GM21515 (cell line): ENCODE measurements at regions not wholly inside any gene's neighbourhood (a gene's known extent, or its start where the extent isn't known, plus 50 kb on each side); places are given as distances from the start of the nearest gene placed in this dataset.

Source experiments
- ATAC-seq: cut with Tn5 transposase; IDR thresholded peaks from one replicate; pipeline ENCODE4 v1.9.1; 2021; ENCODE audit not compliant: unreplicated experiment

DNA sequence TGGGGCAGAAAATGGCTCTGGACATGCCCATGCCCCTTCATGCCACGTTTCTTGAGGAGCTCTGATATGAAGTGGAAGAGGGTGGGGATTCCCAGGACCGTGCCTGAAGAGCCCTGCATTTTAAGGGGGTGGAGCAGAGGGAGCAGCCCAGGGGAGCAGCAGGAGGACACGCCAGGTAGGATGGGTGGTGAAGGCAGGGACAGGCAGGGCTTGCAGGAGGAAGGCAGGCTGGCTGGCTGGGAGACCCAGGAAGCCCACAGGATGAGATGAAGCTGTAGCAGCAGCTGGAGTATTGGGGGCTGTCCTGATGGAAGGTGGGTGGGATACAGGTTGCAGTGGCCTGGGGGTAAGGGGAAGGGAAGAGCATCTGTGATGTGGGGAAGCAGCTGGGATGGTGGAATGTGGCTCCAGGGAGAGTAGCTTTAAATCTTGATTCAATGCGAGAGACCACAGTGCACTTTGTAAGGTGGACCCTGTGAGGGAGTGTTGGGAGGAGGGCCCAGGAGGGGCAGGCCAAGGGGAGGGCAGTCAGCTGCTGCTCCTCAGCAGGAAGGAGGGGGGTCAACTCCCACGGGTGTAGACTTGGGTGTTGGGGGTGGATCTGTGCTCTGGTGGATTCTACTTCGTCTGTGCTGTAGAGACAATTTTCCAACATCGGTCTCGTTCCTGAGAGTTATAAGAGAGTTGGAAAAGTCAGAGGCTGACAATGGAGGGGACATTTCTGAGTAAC is 242.6 kb upstream of the IRX4 start:
- ATAC-seq, result no peak

DNA sequence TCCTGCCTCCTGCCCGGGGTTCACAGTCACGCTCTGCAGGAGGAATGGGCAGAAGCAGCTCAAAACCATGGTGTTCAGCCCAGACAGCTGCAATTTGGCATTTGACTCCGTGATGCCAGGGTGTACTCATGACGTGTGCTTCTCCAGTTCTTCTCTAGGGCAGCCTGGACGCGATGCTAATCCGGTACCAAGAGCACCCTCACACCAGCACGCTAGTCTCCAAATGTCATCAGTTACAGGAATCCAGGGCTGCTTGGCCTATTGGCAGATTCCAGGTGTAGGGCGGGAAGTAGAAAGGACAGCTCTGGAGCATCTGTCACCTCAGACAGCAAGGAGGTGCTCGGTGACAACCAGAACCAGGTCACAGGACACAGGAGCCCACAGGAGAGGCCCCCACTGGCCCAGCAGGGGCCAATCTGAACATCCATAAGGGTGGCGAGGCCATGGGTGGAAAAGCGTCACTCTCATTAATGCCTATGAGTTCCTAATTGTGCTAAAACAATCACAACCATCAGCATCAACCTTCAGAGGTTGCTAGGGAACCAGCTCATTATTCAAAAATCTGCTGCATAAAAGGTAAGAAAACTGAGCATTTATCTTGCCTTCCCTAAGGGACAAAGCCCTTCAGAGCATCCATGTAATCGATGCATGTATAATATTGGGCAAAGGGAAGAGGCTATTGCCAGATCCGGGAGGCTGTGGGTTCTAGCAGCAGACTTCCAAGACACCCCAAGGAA is 241.9 kb upstream of the IRX4 start:
- no peak for ATAC-seq

DNA sequence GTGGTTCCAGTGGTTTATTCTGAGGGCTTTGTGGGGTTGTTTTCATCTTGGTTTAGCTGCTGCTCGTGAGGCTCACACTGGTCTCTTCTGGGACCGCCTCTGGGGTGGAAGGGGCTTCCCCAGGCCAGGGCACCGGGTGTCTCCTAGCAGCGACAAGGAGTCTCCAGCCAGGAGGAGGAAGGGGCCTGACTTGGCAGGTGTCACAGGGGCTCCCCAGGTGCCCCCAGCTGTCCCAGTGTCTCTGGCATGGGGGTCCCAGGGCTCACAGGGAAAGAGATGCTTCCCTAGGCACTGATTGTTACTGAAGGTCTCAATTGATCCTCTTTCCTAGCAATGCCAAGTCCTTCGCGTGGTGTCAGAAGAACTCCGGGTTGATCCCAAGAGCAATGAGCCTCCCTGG is 241.1 kb upstream of the IRX4 start:
- no peak for ATAC-seq

DNA sequence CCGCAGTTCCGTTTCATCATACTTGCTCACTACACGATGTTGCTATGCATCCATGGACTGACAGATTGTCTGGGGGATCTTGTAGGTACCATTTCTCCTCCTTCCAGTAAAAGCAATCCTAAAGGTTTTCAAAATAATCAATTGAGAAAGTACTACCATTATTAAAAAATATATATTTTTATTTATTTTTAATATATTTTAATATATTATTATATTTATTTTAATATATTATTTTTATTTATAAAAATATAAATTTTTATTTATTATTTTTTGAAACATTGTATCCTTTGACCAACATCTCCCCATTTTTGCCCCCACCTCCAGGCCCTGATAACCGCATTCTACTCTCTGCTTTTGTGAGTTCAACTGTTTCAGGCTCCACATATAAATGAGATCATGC is 237.6 kb upstream of the IRX4 start:
- ATAC-seq, result no peak

DNA sequence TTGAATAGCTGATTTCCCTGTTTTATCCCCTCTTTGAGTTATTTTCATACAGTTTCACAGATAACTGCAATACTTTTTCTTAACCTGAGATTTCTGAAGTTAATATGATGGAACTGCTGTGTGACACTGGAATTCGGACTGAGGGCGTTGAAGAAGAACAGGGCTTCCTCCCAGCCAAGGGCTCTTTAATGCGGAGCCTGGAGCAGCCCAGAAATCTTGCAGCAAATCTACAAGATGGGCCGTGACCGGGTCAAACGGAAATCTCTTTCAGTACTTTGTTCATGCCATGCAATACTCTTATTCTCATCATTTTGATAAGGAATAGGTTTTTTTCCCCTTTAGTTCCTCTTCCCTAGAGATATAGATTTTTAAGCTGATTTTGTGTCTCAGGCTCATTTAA is 236.8 kb upstream of the IRX4 start:
- ATAC-seq, result no peak

DNA sequence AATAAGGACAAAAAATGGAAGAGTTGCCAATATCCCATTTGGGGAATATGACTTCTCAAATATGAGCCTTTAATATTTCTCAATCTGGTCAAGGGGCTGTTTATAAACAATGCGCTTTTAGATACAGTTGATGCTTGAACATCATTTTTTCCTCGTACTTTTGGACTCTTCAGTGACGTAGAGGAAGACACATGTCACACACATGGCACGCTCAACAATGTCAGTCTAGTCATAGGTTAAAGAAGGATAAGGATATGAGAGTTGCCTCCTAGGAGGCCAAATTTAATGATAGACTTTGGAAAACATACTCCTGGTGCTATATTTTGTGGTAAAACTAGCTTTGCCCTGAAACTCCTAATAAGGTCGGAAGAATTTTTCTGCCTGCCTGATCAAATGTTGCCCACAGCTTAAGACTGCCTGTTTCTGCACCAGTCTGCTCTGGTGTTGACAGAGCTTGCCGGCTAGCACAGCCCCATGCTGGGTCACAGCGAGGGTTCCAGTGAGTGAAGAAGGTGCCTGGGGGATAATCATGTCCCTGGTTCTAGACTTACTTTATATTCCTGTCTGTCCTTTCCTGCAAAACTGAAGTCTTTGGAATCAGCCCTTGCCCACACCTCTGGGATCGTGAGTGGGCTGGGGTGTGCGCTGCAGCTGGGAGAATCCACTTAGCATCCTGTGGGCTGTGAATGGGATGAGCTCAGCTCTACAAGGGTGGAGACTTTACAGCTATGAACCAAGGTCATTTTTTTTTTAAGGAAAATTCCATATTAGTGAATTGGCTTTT is 230.8 kb upstream of the IRX4 start:
- ATAC-seq, result no peak

DNA sequence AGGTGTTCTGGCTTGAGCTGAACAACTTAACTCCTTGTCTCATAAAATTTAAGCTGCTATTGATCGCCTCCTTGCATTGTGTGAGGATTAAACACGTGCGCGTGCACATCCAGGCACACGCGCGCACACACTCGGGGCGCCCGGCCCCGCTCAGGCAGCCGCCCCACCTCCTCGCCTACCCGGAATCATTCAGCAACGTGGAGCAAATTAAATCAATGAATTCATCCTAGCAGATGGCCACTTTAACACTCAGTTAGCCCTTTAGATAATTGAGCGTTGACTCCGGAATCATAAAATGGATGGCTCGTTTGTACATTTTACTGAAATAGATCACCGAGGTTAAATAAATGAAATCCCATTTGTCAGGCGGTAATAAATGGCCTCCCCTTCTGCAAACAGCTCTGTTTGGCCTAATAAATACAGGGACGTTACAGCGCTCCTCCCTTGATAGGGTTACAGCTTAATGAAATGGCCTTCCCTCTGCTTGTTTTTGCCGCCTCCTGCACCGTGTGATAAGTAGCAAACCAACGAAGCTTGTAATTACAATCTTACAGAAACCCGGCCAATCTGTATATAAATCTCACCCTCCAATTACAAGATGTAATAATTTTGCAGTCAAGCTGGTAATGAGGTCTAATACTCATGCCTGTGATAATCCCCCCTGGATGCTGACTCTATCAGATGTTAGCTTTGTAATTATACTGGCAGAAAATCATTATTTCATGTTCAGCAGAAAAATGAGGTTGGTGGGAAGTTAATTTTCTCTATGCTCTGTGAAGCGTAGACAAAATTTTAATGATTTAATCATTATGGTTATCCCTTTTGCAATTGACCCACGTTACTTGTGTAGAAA is 229.7 kb upstream of the IRX4 start:
- ATAC-seq, result no peak

DNA sequence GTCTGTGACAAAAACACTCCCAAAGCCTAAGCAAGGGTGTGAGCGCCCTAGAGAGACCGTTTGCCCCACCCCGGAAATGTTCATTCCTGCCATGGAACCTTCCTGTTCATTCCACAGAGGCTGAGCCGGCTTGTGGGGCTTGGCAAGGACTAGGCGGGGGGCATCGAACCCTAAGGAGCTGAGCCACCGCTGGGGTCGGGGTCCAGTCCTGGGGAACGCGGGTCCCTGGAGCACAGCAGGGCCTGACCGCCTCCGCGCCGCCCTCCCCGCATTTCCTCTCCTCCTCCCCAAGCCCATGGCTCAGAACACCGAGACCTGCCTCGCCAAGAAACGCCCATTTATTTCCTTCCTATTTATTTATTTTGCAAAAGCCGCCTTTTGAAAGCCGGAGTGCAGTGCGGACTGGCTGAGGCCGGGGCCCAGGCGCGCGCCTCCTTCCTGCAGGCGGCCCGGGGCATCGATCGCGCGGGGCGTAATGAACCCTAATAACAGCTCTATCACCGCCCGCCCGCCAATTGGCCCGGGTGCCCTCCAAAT is 228.9 kb upstream of the IRX4 start:
- no peak for ATAC-seq

DNA sequence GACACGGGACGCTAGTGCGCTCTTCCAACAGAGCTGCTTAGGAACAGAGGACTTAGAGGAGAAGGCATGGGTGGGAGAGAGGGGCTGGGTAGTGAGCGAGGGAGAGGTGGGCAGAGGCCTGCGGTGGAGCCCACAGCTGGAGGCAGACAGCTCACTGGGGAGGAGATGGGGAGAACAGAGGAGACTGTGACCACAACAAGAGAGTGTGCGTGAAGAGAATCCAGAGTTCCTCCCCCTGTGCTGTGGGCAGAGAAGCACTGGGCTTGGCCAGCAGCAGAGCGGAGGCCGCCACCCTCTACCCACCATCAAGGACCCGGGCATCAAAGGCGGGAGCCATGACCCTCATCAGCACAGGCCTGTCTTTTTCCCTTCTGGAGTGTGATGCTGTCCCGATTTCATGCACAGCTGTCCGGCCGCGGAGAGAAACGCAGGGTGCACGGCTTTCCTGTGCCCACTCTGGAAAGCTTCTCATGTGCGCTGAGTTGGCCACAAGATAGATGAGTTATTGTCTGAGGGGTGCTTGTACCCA is 228.3 kb upstream of the IRX4 start:
- no peak for ATAC-seq

DNA sequence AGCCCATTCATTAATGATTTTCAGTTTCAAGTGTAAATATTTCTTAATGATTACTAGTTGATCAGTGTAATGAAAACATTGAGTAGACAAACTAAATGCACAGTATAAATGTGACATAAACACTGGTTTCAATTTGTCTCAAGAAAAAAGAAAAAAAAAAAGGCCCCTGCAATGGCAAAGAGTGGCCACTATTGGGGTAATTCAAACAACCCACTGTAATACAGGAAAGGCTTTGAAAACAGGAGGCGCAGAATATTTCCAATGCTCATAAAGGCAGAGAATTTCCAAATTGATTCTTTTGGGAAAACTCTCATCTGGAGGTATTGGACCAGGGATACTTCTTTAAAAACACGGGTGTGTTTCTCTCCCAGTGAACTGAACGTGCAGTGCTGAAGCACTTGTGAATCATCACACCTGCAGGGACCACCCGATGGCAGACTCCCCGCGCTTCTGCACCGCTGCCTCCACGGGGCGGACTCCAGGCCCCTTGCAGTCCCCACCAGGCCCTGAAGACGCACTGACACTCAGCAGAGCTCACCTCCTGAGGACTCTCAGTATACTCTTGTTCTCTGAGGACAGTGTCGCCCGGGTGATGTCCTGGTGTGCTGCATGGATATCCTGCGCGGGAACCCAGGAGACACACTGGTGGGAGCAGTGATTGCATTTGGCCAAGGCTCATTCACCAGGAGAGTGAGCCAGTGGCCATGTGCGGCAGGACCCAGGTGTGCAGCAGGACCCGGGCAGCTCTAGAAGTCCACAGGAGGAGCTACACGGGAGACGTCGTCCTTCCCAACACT is 227.6 kb upstream of the IRX4 start:
- ATAC-seq, result no peak

DNA sequence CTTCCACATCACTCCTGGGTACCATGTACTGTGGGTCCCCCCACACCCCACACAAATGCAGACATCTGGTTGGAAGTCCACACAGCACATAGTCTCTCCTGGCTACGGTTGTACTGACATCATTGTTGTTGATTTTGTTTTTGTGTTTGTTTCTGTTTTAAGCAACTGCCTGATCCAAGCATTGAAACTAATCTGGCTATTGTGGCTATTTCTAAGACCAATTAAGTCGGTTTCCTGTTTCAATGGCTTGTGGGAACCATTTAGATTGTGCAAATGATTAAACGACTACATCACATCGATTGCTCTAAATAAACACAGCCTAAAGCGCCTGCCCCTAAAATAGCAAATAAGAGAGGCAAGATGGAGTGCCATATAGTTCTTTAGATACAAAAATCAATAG is 226.8 kb upstream of the IRX4 start:
- no peak for ATAC-seq

DNA sequence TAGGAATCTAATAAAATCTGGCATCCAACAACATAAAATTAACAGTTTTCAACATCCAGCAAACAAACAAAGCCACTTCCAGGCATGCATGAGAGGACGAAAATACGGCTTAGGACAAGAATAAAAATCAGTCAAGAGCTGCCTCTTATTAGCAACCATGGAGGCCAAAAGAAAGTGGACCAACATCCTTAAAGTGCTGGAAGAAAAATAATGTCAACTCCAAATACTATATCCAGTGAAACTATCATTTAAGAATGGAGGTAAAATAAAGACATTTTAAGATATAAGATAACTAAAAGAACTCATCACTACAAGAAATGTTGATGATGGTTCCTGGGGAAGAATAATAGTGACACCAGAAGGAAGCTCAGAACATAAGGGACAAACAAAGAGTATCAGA is 224.0 kb upstream of the IRX4 start:
- ATAC-seq, result no peak

DNA sequence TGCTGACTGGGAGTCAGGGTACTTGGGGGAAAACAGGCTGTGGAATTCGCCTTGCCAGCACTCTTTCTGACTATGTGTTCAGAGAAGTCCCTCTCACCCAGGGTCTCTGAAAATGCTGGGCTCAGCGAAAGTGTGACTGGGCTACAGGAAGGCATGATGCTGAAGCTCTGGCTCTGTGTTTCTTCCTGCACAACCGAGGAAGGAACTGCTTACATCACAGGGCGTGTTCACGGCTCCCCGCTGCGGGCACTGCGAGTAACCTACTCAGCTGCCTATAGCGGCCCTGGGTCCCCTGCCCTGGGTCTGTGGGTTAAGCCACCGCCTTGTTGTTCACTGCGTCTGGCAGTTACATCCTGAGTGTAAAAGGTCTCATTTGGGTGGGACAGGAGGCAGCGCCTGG is 222.4 kb upstream of the IRX4 start:
- no peak for ATAC-seq

DNA sequence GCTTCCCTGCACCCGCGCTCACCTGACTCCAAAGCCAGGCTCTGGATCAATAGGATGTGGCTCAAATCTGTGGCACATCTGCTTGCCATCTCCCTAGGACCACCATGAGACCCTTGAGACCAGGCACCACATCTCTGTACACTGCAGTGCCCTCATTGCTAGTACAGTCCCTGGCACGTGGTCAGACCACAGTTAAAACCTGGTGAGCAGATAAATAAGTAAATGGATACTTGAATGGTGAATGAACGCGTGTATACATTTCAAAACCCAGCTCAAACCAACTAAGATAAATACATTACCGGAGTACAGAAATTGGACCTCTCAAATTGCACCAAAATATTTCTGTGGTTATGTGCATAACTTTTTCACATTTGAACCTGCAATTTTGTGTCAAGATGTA is 221.2 kb upstream of the IRX4 start:
- no peak for ATAC-seq

DNA sequence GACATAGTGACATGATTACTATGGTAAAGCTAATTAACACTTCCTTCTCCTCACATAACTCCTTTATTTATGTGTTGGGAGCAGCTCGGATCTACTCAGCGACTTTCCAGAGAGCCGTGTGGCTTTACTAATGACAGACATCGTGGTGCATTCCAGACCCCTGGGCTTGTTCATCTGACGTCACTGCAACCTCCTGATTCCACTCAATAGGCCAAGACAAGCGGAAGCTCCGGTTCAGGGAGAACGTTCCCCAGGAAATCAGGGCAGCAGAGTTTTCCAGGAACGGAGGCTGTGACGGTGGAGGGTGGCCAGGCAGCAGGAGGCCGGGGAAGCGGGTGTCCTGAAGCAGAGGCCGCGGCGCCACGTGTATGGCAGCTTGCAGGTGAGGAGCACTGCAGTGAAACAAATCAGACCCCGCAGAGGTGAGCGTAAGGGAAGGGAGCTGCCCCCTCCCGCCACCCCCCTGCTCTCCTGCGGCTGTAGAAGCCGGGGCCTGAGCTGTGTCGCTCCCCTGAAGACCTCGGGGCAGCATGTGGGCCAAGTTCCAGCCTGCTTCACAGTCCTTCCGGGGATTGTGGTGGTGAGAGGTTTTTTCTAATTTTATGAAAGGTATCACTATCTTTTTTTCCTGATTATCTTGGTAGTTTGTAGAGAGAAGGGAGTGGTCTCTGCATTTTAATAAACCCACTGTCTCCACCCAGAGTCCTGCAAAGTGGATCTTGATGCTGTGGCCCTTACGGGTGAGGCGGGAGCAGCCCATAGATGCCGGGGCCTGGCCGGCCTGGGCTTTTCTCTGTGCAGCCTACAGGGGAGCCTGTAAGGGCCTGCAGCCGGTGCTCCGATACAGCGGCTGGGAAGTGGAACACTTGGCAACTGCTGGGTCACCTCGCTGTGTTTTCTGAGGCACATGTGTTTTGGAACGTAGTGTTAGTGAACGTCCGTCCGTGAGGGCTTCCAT is 220.4 kb upstream of the IRX4 start:
- ATAC-seq, result no peak

DNA sequence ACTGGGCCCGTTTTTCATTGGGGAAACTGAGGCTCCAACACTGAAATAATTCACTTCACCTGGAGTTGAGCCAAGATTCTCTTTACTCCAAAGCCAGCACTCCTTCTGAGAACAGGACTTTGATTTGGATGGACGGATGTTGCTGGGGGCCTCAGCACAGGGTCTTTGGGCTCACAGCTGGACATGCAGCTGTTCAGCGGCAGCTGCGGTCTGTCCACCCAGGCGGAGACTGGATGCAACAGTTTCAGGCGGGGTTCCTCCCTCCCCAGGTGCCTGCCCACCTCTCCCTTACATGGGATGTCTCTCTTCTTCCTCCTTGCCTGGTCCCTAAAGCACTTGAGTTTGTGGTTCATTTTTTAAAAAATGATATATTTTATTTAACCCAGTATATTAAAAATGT is 219.0 kb upstream of the IRX4 start:
- ATAC-seq, result no peak

DNA sequence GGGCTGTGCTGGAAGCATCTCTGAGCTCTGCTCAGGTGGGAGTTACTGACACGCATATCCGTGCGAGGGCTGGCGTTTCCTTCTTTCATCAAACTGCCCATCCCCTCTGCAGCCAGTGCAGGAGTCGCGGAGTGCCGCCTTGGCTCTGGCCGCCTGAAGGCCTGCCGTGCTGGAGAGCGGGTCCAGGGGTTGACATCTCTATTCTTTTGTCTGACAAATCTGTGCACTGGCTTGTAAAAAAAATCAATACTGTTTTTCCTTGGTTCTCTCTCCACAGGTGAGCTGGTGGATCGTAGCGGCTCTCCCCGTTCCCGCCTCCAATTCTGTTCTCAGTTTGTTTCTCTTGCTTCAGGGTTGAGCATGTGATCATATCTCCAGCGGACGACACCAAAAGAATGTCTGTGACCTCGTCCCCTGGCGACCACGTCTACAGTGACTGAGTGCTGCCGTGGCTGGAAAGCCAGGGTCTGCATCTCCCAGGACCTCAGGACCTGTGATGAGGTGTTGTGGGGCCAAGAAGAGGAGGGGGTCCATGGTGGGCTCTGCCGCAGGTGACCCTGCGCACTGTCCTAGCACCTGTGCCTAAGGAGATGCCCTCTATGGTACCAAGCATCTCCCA is 214.3 kb upstream of the IRX4 start:
- no peak for ATAC-seq

DNA sequence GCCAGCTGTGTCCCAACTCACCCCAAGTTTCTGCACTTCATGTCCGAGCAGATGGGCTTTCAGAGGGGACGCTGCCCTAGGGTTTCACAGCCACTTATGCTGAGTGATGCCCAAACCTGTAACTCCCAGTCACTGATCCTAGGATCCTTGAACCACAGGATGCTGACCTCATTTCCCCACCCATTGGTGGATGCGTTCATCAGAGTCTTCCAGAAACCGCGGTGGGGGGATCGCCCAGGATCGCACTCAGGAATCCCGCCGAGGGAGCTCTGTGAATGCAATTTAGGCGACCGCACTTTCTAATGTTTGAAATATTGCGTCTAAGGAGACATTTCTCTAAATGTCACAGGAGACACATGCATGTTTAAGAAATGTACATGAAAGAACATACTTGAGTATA is 212.3 kb upstream of the IRX4 start:
- no peak for ATAC-seq
